ENCODE measurements at regions not wholly inside any gene's neighbourhood (a gene's known extent, or its start where the extent isn't known, plus 50 kb on each side); places are given as distances from the start of the nearest gene placed in this dataset.

- TF ChIP-seq EZH2 (IDR thresholded peaks at IDR 0.05; ENCODE audit: borderline replicate concordance, control insufficient read depth, low read depth, low read length) (no peak), BHLHE40 (IDR thresholded peaks at IDR 0.05; ENCODE audit: borderline replicate concordance in 1 of 2, low read depth in 2 of 2, low read length in 1 of 2) (no peak), CTCF (IDR thresholded peaks at IDR 0.05 in 2 of 3, conservative IDR thresholded peaks at IDR 0.05 in 1 of 3; ENCODE audit: control insufficient read depth in 2 of 3, extremely low read depth in 1 of 3, insufficient read depth in 1 of 3, low read depth in 3 of 3, low read length in 3 of 3) (no peak), EP300 (IDR thresholded peaks at IDR 0.05; ENCODE audit: borderline replicate concordance in 1 of 2, control insufficient read depth in 1 of 2, low read depth in 2 of 2, low read length in 2 of 2) (no peak), ZNF217 (IDR thresholded peaks at IDR 0.05) (no peak), MAX (IDR thresholded peaks at IDR 0.05; ENCODE audit: low read depth, low read length) (no peak), BMI1 (IDR thresholded peaks at IDR 0.05; ENCODE audit: borderline replicate concordance) (no peak), POLR2A (IDR thresholded peaks at IDR 0.05; ENCODE audit: low read depth, low read length) (no peak), POLR2AphosphoS2 (IDR thresholded peaks at IDR 0.05; ENCODE audit: low read depth, low read length) (no peak), SRF (IDR thresholded peaks at IDR 0.05; ENCODE audit: low read depth in 2 of 2, low read length in 2 of 2) (no peak), SUZ12 (IDR thresholded peaks at IDR 0.05; ENCODE audit: unreplicated experiment) (no peak), SPI1 (IDR thresholded peaks at IDR 0.05; ENCODE audit: borderline replicate concordance, insufficient read depth, low read depth, low read length) (no peak), MTA3 (IDR thresholded peaks at IDR 0.05; ENCODE audit: borderline replicate concordance, low read length) (no peak)
Measured at GRCh38 chr13:97520866-97521265, 86.9 kb downstream of the RAP2A start.

Measured in GM12878 (cell line).